HFFc6 (cell line): ENCODE measurements at regions not wholly inside any gene's neighbourhood (a gene's known extent, or its start where the extent isn't known, plus 50 kb on each side); places are given as distances from the start of the nearest gene placed in this dataset.

Experiments used
- DNase-seq: peaks from one replicate; pipeline ENCODE4 v3.0.0-alpha.2; 2018
- H3K27ac Mint-ChIP-seq: 2 replicates; pipeline ENCODE4 v1.8.0; 2020; ENCODE audit warnings: mild to moderate bottlenecking, mixed read lengths
- H3K27me3 Mint-ChIP-seq: 2 replicates; pipeline ENCODE4 v1.8.0; 2021; ENCODE audit warnings: mild to moderate bottlenecking, moderate library complexity, mixed read lengths; ENCODE audit not compliant: insufficient read depth
- H3K36me3 Mint-ChIP-seq: 2 replicates; pipeline ENCODE4 v1.8.0; 2021; ENCODE audit warnings: low read depth, mixed read lengths
- H3K4me1 Mint-ChIP-seq: 2 replicates; pipeline ENCODE4 v1.8.0; 2020; ENCODE audit warnings: low read depth, mixed read lengths
- H3K4me3 Mint-ChIP-seq: 2 replicates; pipeline ENCODE4 v1.8.0; 2020; ENCODE audit warnings: mild to moderate bottlenecking, moderate library complexity, mixed read lengths
- H3K9me3 Mint-ChIP-seq: 2 replicates; pipeline ENCODE4 v1.8.0; 2020; ENCODE audit warnings: mild to moderate bottlenecking, mixed read lengths
- TF ChIP-seq, protein P1 (sequence below): fragments of 200-600 bp; sonication (generic); IDR thresholded peaks from 2 replicates; pipeline ENCODE4 v1.5.0; 2021; ENCODE audit warnings: antibody characterized with exemption, mild to moderate bottlenecking

DNA sequence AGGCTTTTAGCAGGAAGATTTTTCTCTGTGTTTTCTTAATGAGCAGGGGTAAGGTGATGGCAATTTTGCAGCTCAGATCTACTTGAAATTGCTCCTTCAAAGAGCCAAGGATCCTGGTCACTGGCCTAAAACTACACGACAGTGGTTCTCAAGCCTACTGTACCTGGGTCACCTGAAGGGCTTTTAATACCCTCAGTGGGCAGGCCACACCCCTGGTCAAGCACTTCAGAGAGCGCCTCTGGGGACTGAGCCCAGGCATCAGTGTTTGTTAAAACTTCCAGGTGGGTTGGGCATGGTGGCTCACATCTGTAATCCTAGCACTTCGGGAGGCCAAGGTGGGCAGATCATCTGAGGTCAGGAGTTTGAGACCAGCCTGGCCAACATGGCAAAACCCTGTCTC lies 158.4 kb downstream of the FAM43A start:
- Mint-ChIP-seq H3K4me3 (no peak overlapping the region), H3K27ac (no peak overlapping the region), H3K36me3 (no peaks in the 10 kb centered on the region), H3K9me3 (no peaks in the 10 kb centered on the region; the same call in 1 of the 2 replicates), H3K4me1 (peaks cover 7% of the 10 kb centered on the region; the same call in 1 of the 2 replicates), H3K27me3 (peaks cover 18% of the 10 kb centered on the region)
- no peak for DNase-seq
- TF ChIP-seq, protein P1, sequence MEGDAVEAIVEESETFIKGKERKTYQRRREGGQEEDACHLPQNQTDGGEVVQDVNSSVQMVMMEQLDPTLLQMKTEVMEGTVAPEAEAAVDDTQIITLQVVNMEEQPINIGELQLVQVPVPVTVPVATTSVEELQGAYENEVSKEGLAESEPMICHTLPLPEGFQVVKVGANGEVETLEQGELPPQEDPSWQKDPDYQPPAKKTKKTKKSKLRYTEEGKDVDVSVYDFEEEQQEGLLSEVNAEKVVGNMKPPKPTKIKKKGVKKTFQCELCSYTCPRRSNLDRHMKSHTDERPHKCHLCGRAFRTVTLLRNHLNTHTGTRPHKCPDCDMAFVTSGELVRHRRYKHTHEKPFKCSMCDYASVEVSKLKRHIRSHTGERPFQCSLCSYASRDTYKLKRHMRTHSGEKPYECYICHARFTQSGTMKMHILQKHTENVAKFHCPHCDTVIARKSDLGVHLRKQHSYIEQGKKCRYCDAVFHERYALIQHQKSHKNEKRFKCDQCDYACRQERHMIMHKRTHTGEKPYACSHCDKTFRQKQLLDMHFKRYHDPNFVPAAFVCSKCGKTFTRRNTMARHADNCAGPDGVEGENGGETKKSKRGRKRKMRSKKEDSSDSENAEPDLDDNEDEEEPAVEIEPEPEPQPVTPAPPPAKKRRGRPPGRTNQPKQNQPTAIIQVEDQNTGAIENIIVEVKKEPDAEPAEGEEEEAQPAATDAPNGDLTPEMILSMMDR: no peak

DNA sequence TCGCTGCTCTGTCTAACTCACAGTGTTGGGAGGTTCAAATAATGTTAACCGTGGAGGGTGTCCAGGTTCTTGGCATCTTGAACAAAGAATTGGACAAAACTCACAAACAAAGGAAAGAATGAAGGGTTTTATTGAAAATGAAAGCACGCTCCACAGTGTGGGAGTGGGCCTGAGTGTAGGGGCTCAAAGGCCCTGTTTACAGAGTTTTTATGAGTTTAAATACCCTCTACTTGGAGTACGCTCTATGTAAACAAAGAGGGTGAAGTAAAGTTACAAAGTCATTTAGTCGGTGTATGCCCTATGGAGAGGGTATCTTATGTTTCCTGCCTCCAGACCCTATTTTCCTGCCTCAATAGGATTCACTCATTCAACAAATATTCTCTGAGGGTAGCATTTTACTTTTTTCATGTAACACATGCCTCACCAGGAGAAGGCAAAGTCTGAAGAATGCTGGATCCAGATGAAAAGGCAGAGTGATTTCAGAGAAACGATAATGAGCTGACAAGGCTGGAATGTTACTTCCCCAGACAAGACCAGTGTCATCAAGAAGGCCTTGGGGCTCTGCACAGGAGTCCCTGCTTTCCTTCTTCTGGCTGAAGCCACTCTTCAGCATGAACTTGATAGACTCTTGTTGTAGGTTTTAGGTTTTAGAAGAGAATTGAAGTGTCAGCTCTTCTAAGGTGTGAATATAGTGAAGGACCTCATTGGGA lies 163.6 kb downstream of the FAM43A start:
- Mint-ChIP-seq H3K27ac (no peak overlapping the region), H3K4me1 (no peaks in the 10 kb centered on the region), H3K27me3 (peaks cover 22% of the 10 kb centered on the region), H3K36me3 (no peaks in the 10 kb centered on the region), H3K9me3 (no peaks in the 10 kb centered on the region), H3K4me3 (no peak overlapping the region)
- TF ChIP-seq, protein P1: no peak
- DNase-seq: no peak

DNA sequence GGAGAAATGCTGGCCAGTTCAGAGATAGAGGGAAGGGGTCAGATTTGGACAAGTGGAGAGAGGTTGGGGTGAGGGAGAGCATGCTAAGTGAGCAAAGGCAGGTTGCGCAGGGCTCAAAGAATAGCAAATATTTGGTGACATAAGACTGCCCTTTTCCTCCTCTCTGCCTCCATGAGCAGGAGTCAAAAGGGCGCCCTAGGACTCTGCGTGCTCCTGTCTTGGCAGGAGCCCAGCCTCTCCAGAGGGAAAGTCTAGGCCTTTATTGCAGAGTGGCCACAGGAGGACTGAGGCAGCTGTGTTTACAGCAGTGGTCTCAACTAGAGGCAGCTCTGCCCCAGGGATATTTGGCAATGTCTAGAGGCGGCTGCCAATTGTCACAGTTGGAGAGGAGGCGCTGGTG lies 165.6 kb downstream of the FAM43A start:
- no peak overlapping the region for H3K27ac Mint-ChIP-seq
- no peak overlapping the region for H3K4me3 Mint-ChIP-seq
- H3K36me3 Mint-ChIP-seq: no peaks in the 10 kb centered on the region
- no peaks in the 10 kb centered on the region for H3K4me1 Mint-ChIP-seq
- H3K9me3 Mint-ChIP-seq: no peaks in the 10 kb centered on the region
- TF ChIP-seq, protein P1: no peak
- no peak for DNase-seq
- peaks cover 31% of the 10 kb centered on the region for H3K27me3 Mint-ChIP-seq

DNA sequence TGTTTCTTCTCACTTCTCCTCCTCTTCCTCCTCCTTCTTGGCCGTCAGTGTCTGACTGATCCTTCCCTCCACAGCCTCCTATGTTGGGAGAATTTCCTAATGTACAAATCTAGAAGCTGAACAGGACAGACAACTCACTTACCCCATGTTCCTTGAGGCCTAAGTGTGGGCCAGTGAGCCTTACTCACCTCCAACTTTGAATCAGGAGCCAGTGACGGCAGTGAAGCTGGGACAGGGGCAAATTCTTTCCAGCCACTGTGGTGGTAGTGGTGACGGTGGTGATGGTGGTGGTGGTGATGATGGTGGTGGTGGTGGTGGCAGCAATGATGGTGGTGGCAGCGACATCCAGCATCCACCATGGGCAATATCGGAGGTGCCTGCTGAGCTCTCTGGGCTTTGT lies 166.3 kb downstream of the FAM43A start:
- no peaks in the 10 kb centered on the region for H3K4me1 Mint-ChIP-seq
- H3K27ac Mint-ChIP-seq: no peak overlapping the region
- no peaks in the 10 kb centered on the region for H3K36me3 Mint-ChIP-seq
- H3K27me3 Mint-ChIP-seq: peaks cover 33% of the 10 kb centered on the region
- no peak for DNase-seq
- TF ChIP-seq, protein P1: no peak
- no peak overlapping the region for H3K4me3 Mint-ChIP-seq
- H3K9me3 Mint-ChIP-seq: no peaks in the 10 kb centered on the region

DNA sequence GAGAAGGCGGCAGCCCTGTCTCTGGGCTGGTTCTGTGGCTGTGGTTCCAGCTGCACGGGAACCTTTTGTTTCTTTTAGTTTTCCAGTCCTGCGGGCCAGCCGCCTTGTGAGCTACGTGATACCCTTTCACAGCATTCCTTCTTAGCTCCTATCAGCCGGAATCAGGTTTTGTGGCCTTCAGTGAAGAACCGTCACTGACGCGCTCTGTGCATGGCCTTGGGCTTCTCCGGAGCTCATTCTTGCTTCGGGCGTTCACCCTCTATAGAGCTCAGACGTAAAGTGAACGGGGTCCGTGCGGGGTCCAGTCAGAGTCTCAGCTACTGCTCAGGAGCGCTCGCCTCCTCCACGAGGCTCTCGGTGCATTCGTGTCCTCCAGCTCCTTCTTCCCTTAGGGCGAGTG lies 166.7 kb downstream of the FAM43A start:
- no peaks in the 10 kb centered on the region for H3K36me3 Mint-ChIP-seq
- H3K27ac Mint-ChIP-seq: no peak overlapping the region
- peaks cover 35% of the 10 kb centered on the region for H3K27me3 Mint-ChIP-seq
- TF ChIP-seq, protein P1: no peak
- H3K4me1 Mint-ChIP-seq: no peaks in the 10 kb centered on the region
- no peaks in the 10 kb centered on the region for H3K9me3 Mint-ChIP-seq
- no peak for DNase-seq
- no peak overlapping the region for H3K4me3 Mint-ChIP-seq
